Activated T-cell treated with anti-CD3 and anti-CD28 coated beads, Interleukin-2, amount 50 U/mL, for 48 hours (primary cell): ENCODE measurements at regions not wholly inside any gene's neighbourhood (a gene's known extent, or its start where the extent isn't known, plus 50 kb on each side); places are given as distances from the start of the nearest gene placed in this dataset.

Source experiments
- DNase-seq, 2 experiments: peaks; one replicate each; pipeline ENCODE4 v3.0.0-alpha.2; 2020

GRCh38 chr10:129101232-129101980 is 365.6 kb upstream of the MGMT start:
- no peak for DNase-seq

DNA sequence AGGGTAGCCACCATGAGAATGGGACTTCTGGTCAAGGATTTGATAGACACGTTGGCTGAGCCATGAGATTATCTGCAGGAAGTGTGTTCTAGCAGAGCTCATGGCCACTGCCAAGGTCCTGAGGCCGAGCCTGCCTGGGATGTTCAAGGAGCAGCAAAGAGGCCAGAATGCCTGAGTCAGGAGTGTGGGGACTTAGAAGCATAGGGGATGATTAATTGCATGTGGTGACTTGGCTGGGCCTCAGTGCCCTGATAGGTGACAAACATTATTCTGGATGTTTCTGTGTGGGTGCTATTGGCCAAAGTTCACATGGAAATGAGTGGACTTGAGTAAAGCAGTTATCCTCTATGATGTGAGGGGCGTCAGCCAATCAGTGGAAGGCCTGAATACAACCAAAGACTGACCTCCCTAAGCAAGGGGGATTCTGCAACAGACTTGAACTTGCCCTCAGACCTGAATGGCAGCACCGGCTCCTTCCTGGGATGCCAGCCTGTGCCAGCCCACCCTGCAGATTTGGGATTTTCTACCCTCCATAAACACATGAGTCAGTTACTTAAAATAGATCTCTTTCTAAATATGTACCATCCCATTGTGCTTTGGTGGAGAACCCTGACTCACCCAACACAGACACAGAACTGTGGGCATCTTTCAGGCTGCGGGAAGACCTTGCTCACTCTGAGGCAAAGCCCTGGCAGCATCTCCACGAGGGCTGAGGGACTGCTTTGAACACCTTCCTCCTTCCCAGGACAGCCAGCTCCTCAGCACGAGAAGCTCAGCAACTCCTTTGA is 363.9 kb upstream of the MGMT start:
- DNase-seq: no peak

DNA sequence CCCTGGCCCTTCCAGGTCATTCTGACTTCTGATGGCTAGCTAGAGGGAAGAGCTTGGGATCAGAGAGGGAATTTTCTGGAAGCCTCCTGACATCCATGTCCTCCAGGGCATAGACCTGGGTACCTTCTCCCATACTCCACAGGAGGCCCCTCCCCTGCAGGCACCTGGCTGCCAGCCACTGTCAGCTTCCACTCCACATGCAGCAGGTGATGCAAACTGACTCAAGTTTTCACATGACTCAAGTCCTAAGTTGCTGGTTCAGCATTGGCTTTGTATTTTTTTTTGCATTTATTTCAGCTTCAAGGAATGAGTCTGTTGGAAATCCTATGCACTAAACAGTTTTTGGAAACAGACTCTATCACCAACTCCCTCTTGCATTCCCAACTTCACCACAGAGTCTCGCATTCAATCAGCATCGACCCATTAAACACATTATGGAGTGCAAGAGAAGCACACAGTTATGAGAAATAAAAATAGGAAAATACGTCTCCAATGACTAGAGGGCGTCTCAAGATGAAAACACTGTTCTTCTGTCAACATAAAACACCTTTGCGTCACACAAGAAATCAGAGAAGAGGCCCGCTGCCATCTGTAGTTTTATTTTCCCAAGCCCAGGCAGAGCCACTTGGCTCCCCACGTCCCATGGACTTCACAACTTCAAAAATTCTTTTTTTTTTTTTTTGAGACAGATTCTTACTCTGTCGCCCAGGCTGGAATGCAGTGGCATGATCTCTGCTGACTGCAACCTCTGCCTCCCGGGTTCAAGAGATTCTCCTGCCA is 362.6 kb upstream of the MGMT start:
- no peak for DNase-seq

DNA sequence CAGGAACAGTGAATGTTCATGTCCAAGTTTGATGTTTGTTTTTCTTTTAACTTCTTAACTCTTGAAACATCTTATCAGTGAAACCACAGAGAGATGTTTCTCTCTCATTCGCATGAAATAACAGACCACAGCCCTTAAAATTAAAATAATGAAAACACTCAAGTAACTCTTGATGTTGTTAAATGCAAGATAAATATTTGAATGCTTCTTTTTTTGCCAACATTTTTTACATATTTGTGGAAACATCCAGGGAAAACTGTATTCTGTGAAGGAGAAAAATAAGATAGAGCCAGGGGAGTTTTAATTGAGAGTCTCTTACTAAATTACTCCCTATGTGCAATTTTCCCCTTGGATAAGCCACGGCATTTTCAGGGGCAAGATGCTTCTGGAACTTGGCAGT is 361.8 kb upstream of the MGMT start:
- DNase-seq: no peak

DNA sequence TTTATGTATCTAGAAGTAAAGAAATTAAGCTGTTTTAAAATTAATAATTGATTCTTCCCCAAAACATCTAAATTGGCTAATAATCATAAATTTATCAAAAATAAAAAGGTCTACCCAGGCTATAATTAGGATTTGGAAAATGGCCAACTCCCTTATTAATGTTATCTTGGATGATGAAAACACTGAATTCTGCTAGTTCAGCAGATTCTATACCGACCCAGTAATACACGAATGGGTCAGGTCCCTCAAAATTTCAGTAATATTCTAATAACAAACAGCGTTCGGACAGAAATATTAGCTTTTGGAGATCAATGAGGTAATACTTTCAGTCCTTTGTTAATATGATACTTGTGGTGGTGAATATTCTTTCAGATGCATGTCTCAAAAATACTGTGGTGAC is 360.7 kb upstream of the MGMT start:
- no peak for DNase-seq

GRCh38 chr10:129107525-129107924 is 359.5 kb upstream of the MGMT start:
- DNase-seq: no peak

- no peak for DNase-seq
Observed at GRCh38 chr10:129108378-129108777, 358.7 kb upstream of the MGMT start.

DNA sequence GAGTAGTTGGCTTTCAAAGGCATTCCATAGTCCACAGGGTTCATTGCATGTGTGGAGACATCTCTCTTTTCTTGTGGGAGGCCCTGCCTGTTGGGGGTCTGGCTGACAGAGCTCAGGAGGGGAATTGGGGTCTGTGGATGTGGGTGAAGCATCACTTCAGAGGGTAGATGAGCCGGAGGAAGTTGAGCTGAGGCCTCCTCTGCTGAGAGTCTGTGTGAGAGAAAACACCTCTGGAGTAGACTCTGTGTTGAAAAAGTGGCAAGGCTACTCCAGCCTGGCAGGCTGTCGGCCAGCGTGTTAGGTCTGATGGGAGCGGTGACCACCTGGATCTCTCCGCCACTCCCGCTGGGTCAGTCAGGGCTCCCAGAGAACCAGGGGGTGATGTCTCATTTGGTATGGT is 358.0 kb upstream of the MGMT start:
- DNase-seq: no peak

DNA sequence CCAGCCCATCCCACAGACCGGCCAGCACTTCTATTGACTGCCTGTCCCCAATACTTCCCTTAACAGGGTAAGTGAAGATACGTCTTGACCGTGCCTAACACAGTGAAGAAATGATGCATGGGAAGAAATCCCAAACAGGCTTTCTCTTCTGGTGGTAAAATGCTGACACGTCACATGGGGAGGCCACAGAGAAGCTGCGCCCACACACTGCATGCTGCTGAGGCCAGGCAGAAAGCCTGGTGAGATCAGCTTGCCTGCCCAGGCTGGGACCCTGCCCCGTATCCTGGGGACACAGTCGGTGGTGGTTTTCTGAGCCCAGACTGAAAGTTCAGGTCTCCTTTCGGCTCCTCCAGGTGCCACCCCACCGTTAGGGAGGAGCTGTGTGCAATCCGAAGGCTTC is 356.3 kb upstream of the MGMT start:
- no peak for DNase-seq

GRCh38 chr10:129111922-129112321 is 355.1 kb upstream of the MGMT start:
- DNase-seq: no peak

DNA sequence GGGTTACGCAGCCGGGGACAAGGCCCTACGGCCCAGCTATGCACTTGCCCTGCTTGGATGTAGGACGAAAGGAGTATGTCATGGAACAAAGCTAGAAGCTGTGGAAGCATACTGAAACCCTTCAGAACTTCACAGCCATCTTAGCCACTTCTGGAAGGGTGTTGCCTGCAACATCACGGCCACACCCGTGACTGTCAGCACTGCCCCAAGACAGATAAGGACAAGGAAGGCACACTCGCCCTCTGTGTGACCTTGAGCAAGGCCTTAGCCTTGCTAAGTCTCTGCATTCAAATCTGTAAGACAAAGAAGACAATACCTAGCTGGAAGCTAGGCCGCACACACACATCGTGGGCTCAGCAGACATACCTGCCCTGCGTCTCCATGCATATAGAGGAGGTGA is 352.5 kb upstream of the MGMT start:
- DNase-seq: no peak

DNA sequence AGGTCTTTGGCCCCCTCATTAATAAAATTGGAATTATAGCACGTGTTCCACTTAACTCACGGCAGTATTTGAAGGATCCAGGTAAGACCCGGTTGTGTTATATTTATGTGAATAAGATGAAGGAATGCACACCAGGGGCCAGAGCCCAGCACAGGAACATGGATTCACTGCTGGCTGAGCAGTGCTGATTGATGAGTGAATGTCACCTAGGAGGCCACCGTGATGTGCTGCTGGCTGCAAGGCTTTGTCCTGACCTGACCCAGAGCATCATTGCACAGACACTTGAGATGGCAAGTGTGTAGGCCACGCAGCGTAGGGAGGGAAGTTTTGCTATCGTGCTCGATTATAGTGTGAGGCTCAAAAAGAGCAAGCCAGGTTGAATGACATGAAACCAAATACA is 350.7 kb upstream of the MGMT start:
- DNase-seq: no peak

GRCh38 chr10:129120441-129120840 is 346.6 kb upstream of the MGMT start:
- no peak for DNase-seq

- DNase-seq: no peak
Observed at GRCh38 chr10:129122846-129123245, 344.2 kb upstream of the MGMT start.

GRCh38 chr10:129123428-129123827 is 343.6 kb upstream of the MGMT start:
- DNase-seq: no peak

DNA sequence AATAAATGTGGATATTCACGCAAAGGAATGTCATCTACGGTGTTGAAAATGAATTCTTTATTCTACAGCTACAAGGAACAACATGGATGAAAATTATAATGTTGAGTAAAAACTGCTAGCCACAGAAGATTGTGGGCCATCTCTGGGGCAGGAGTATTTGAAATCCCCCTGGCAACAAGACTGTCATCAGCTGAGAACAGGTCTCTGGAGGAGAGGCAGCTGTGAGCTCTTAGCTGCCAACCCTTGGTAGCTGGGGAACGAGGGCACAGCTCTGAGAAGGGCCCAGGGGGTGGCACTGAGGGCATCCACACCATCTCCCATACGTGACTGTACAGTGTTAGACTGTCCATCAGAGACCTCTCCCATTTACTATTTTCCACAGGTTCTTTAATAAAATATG is 340.1 kb upstream of the MGMT start:
- DNase-seq: no peak

DNA sequence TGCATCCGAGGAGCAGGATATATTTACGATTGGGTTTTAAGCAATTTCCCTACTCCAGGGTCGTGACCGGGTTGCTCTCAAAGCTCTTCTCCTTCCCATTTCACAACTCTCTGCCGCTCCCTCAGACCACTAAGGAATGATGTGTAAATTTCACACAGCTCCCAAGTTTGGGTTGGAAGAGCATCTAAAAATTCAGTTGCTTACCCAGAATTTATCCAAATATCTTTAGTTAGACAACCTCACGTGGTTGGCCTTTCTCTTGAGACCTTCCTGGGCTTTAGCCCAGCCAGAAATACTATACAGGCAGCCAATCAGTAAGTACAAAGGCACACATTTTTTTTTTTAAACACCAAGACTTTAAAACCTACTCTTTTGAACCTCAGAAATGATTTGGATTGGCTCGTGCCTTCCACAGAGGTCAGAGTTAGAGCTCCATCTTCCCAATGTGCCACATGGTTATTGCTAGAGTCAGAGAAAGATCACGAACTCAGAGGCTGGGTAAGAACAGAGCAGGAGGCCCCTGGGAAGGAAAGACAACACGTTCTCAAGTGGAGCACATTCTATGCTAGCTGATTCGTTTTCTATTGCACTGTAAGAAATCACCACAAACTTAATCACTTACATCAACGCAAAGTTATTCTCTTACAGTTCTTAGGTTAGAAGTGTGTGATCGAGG is 335.4 kb upstream of the MGMT start:
- no peak for DNase-seq

DNA sequence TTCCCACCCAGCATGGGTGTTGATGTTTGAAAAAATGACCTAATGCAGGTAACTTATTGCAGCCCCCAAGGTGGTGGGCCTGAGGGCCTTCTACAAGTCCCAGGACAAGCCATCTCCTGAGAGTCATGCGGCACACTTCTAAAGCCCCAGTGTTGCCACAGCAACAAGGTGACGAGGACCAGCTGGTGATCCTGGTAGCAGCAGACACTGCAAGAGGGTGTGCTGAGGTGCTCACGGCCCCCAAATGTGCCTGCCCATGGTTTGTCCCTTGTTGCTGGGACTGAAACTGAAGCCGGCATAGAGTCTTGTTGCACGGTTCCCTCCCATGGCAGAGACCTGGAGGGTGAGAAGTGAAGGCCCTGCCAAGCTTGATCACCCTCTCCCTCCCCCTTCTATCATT is 333.2 kb upstream of the MGMT start:
- no peak for DNase-seq

GRCh38 chr10:129134371-129134770 is 332.7 kb upstream of the MGMT start:
- no peak for DNase-seq

DNA sequence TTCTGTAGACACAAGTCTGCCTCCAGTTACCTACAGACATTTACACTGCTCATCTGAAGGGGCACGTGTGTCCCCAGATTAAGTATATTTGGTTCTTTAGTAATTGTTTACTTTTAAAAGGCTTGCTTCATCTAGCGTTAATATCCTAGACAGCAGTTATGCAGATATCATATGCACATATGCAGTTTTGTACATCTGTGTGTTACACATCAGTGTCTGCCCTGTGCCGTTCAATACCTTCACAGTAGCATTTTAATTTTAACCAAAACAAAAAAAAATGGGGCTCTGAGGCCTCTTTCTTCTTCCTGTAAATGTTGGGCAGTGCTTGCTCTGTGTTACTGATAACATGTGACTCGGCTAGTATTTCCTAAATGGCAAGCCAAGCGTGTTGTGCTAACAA is 331.4 kb upstream of the MGMT start:
- no peak for DNase-seq

- DNase-seq: no peak
Observed at GRCh38 chr10:129136074-129136473, 331.0 kb upstream of the MGMT start.

DNA sequence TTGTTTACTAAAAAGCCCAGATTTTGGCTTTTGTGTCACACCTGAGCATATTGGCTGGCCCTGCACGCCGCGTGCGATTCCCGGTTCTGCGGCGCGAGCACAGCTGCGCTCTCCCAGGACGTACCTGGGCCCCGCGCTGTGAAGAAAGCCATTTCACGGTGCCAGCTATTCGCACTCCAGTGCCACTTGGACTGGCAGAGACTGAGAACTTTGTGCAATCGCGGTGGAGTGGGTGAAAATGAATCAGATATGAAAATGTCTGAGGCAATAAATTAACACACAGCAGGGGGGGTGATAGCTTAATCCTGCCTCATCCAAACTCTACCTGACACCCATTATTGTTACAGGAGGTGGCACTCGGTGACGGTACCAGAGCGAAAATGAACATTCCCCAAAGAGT is 330.1 kb upstream of the MGMT start:
- no peak for DNase-seq
